GM12878 (cell line): ENCODE measurements at regions not wholly inside any gene's neighbourhood (a gene's known extent, or its start where the extent isn't known, plus 50 kb on each side); places are given as distances from the start of the nearest gene placed in this dataset.

Source experiments
- CBFB ChIP-seq: IDR thresholded peaks from 2 replicates; pipeline ENCODE4 v1.6.1; 2016; ENCODE audit warnings: antibody characterized with exemption, low read depth
- CTCF ChIP-seq, 3 experiments: IDR thresholded peaks in 2 of 3; conservative IDR thresholded peaks in 1 of 3; 2 replicates each; pipeline ENCODE4 v1.5.1; 2011; ENCODE audit warnings: low read depth in 3 of 3, low read length in 3 of 3, mild to moderate bottlenecking in 3 of 3, control low read depth in 2 of 3, moderate library complexity in 2 of 3, inconsistent platforms in 1 of 3, mixed read lengths in 1 of 3; ENCODE audit not compliant: control insufficient read depth in 2 of 3, insufficient read depth in 1 of 3; ENCODE audit errors: extremely low read depth in 1 of 3
- DPF2 ChIP-seq: fragments of 450-650 bp; IDR thresholded peaks from 2 replicates; pipeline ENCODE4 v1.6.1; 2017; ENCODE audit warnings: mild to moderate bottlenecking
- MXI1 ChIP-seq: fragments of 150-350 bp; IDR thresholded peaks from 2 replicates; pipeline ENCODE4 v1.6.1; 2011; ENCODE audit warnings: low read depth, mild to moderate bottlenecking, inconsistent platforms, low read length, improper control_type of control experiment
- PML ChIP-seq: IDR thresholded peaks from 2 replicates; pipeline ENCODE4 v1.6.1; 2012; ENCODE audit warnings: low read length, inconsistent platforms
- POLR2A ChIP-seq: IDR thresholded peaks from 2 replicates; pipeline ENCODE4 v1.6.1; 2011; ENCODE audit warnings: low read depth, mild to moderate bottlenecking, low read length
- POLR2AphosphoS5 ChIP-seq: IDR thresholded peaks from 2 replicates; pipeline ENCODE4 v1.6.1; 2011; ENCODE audit warnings: mild to moderate bottlenecking, low read length, inconsistent platforms
- TF ChIP-seq, protein P1 (sequence below): IDR thresholded peaks from 2 replicates; pipeline ENCODE4 v1.6.1; 2012; ENCODE audit warnings: low read depth, low read length, improper control_type of control experiment

- TF ChIP-seq POLR2A = no peak
- no peak for TF ChIP-seq CBFB
- no peak for TF ChIP-seq CTCF (IDR thresholded peaks at IDR 0.05 in 2 of 3, conservative IDR thresholded peaks at IDR 0.05 in 1 of 3; ENCODE audit: control insufficient read depth in 2 of 3, extremely low read depth in 1 of 3, insufficient read depth in 1 of 3, low read depth in 3 of 3, low read length in 3 of 3)
- TF ChIP-seq DPF2 = no peak
- no peak for TF ChIP-seq PML
- TF ChIP-seq, protein P1, sequence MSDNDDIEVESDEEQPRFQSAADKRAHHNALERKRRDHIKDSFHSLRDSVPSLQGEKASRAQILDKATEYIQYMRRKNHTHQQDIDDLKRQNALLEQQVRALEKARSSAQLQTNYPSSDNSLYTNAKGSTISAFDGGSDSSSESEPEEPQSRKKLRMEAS = no peak
- no peak for TF ChIP-seq POLR2AphosphoS5
- TF ChIP-seq MXI1 = no peak
Measured at GRCh38 chr1:34328281-34328799, 151.6 kb downstream of the C1orf94 start.
